ENCODE measurements at regions not wholly inside any gene's neighbourhood (a gene's known extent, or its start where the extent isn't known, plus 50 kb on each side); places are given as distances from the start of the nearest gene placed in this dataset.

- no peaks in the 10 kb centered on the region for H3K36me3 ChIP-seq
- H3K9me3 ChIP-seq = no peaks in the 10 kb centered on the region
- intact Hi-C loops (cut with DNase I) = no loop called here
- DNase-seq = no peak
- WGBS, 3 donors = 61 to 73% (median 66%) methylated on average over 8 to 12 of the region's 12 CpGs
- no peaks in the 10 kb centered on the region for H3K4me1 ChIP-seq (ENCODE audit: insufficient read depth)
- no peak overlapping the region for H3K4me3 ChIP-seq
- no peak overlapping the region for H3K27ac ChIP-seq
- H3K27me3 ChIP-seq = no peaks in the 10 kb centered on the region
- TF ChIP-seq CTCF (IDR thresholded peaks at IDR 0.05) = no peak
- no peak for TF ChIP-seq EP300 (IDR thresholded peaks at IDR 0.05)
- no peak for TF ChIP-seq POLR2A (IDR thresholded peaks at IDR 0.05)
Measured at GRCh38 chr10:1882180-1882579, 144.9 kb upstream of the ADARB2 start.

GRCh38 chr10:1881636-1882035 is 144.3 kb upstream of the ADARB2 start:
- no peak for DNase-seq
- WGBS, 3 donors = 91 to 95% (median 91%) methylated on average over 12 of the region's 12 CpGs
- H3K4me1 ChIP-seq (ENCODE audit: insufficient read depth) = no peaks in the 10 kb centered on the region
- H3K4me3 ChIP-seq = no peak overlapping the region
- intact Hi-C loops (cut with DNase I) = no loop called here
- H3K27ac ChIP-seq = no peak overlapping the region
- no peaks in the 10 kb centered on the region for H3K36me3 ChIP-seq
- H3K9me3 ChIP-seq = no peaks in the 10 kb centered on the region
- no peak for TF ChIP-seq CTCF (IDR thresholded peaks at IDR 0.05)
- TF ChIP-seq EP300 (IDR thresholded peaks at IDR 0.05) = no peak
- TF ChIP-seq POLR2A (IDR thresholded peaks at IDR 0.05) = no peak
- no peaks in the 10 kb centered on the region for H3K27me3 ChIP-seq

- intact Hi-C loops (cut with DNase I) = no loop called here
- H3K36me3 ChIP-seq = no peaks in the 10 kb centered on the region
- H3K4me1 ChIP-seq (ENCODE audit: insufficient read depth) = no peaks in the 10 kb centered on the region
- H3K27ac ChIP-seq = no peak overlapping the region
- WGBS, 3 donors = 68 to 75% (median 70%) methylated on average over 6 of the region's 6 CpGs
- no peak for DNase-seq
- no peaks in the 10 kb centered on the region for H3K27me3 ChIP-seq
- H3K4me3 ChIP-seq = no peak overlapping the region
- TF ChIP-seq CTCF (IDR thresholded peaks at IDR 0.05) (no peak), EP300 (IDR thresholded peaks at IDR 0.05) (no peak), POLR2A (IDR thresholded peaks at IDR 0.05) (no peak)
- H3K9me3 ChIP-seq = no peaks in the 10 kb centered on the region
Measured at GRCh38 chr10:1874533-1874932, 137.2 kb upstream of the ADARB2 start.

- no peaks in the 10 kb centered on the region for H3K9me3 ChIP-seq
- no peaks in the 10 kb centered on the region for H3K27me3 ChIP-seq
- WGBS, 3 donors = 58 to 68% (median 67%) methylated on average over 7 of the region's 7 CpGs
- H3K4me1 ChIP-seq (ENCODE audit: insufficient read depth) = no peaks in the 10 kb centered on the region
- intact Hi-C loops (cut with DNase I) = no loop called here
- H3K27ac ChIP-seq = no peak overlapping the region
- no peak overlapping the region for H3K4me3 ChIP-seq
- DNase-seq = no peak
- TF ChIP-seq CTCF (IDR thresholded peaks at IDR 0.05) = no peak
- TF ChIP-seq POLR2A (IDR thresholded peaks at IDR 0.05) = no peak
- TF ChIP-seq EP300 (IDR thresholded peaks at IDR 0.05) = no peak
- no peaks in the 10 kb centered on the region for H3K36me3 ChIP-seq
Measured at GRCh38 chr10:1873661-1874315, 136.5 kb upstream of the ADARB2 start.
